IMR-90 (cell line): ENCODE measurements at regions not wholly inside any gene's neighbourhood (a gene's known extent, or its start where the extent isn't known, plus 50 kb on each side); places are given as distances from the start of the nearest gene placed in this dataset.

Experiments
- CEBPB ChIP-seq: IDR thresholded peaks from 2 replicates; pipeline ENCODE4 v1.6.1; 2012; ENCODE audit warnings: low read depth, low read length, improper control_type of control experiment
- MAFK ChIP-seq: IDR thresholded peaks from 2 replicates; pipeline ENCODE4 v1.6.1; 2012; ENCODE audit warnings: low read depth, low read length, improper control_type of control experiment
- MXI1 ChIP-seq: IDR thresholded peaks from 2 replicates; pipeline ENCODE4 v1.6.1; 2012; ENCODE audit warnings: low read depth, mild to moderate bottlenecking, low read length, moderate library complexity, borderline replicate concordance
- POLR2A ChIP-seq: IDR thresholded peaks from 2 replicates; pipeline ENCODE4 v1.6.1; 2012; ENCODE audit warnings: mild to moderate bottlenecking, low read depth, low read length
- RAD21 ChIP-seq: IDR thresholded peaks from 2 replicates; pipeline ENCODE4 v1.6.1; 2012; ENCODE audit warnings: low read length, improper control_type of control experiment
- RCOR1 ChIP-seq: IDR thresholded peaks from 2 replicates; pipeline ENCODE4 v1.6.1; 2012; ENCODE audit warnings: mild to moderate bottlenecking, low read length, improper control_type of control experiment; ENCODE audit not compliant: insufficient replicate concordance
- RFX5 ChIP-seq: IDR thresholded peaks from 2 replicates; pipeline ENCODE4 v1.8.0; 2012; ENCODE audit warnings: low read depth, mild to moderate bottlenecking, low read length, moderate library complexity
- TF ChIP-seq, protein P1 (sequence below): conservative IDR thresholded peaks from 2 replicates; pipeline ENCODE4 v1.5.1; 2012; ENCODE audit warnings: mild to moderate bottlenecking, low read depth, low read length, improper control_type of control experiment
- TF ChIP-seq, protein P2 (sequence below): fragments of 150-350 bp; IDR thresholded peaks from 2 replicates; pipeline ENCODE4 v1.6.1; 2016; ENCODE audit warnings: low read depth, mild to moderate bottlenecking, low read length, moderate library complexity, borderline replicate concordance
- TF ChIP-seq, protein P3 (sequence below): fragments of 150-350 bp; IDR thresholded peaks from 2 replicates; pipeline ENCODE4 v1.6.1; 2017; ENCODE audit warnings: mild to moderate bottlenecking, antibody characterized with exemption, low read length, low read depth

DNA sequence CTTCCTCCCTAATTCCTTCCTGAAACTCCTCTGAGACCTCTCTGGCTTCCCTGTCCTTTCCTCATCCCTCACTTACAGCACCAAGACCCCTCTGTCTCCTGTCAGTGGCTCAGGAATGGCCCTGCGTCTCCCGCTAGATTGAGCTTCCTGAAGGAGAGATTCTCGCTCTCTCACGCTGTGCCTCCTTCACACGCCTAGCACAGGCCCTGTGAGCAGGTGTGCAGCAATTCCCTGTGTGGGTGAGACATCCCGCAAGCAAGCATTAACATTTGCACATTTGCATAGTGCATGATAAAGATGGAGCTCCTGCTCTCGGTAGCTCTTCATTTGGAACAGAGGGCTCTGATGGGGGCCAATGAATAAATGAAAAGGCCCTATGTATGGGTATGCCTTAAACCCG, 159.8 kb downstream of the ADAMTS15 start:
- TF ChIP-seq RFX5 (no peak), MAFK (no peak), MXI1 (no peak), POLR2A (no peak), CEBPB (no peak), RCOR1 (no peak), RAD21 (no peak)
- TF ChIP-seq, protein P1, sequence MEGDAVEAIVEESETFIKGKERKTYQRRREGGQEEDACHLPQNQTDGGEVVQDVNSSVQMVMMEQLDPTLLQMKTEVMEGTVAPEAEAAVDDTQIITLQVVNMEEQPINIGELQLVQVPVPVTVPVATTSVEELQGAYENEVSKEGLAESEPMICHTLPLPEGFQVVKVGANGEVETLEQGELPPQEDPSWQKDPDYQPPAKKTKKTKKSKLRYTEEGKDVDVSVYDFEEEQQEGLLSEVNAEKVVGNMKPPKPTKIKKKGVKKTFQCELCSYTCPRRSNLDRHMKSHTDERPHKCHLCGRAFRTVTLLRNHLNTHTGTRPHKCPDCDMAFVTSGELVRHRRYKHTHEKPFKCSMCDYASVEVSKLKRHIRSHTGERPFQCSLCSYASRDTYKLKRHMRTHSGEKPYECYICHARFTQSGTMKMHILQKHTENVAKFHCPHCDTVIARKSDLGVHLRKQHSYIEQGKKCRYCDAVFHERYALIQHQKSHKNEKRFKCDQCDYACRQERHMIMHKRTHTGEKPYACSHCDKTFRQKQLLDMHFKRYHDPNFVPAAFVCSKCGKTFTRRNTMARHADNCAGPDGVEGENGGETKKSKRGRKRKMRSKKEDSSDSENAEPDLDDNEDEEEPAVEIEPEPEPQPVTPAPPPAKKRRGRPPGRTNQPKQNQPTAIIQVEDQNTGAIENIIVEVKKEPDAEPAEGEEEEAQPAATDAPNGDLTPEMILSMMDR, result no peak
- TF ChIP-seq, protein P2, sequence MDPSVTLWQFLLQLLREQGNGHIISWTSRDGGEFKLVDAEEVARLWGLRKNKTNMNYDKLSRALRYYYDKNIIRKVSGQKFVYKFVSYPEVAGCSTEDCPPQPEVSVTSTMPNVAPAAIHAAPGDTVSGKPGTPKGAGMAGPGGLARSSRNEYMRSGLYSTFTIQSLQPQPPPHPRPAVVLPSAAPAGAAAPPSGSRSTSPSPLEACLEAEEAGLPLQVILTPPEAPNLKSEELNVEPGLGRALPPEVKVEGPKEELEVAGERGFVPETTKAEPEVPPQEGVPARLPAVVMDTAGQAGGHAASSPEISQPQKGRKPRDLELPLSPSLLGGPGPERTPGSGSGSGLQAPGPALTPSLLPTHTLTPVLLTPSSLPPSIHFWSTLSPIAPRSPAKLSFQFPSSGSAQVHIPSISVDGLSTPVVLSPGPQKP, result no peak
- TF ChIP-seq, protein P3, sequence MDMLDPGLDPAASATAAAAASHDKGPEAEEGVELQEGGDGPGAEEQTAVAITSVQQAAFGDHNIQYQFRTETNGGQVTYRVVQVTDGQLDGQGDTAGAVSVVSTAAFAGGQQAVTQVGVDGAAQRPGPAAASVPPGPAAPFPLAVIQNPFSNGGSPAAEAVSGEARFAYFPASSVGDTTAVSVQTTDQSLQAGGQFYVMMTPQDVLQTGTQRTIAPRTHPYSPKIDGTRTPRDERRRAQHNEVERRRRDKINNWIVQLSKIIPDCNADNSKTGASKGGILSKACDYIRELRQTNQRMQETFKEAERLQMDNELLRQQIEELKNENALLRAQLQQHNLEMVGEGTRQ, result no peak
